Peyer's patch (tissue), 4 donors: ENCODE measurements at regions not wholly inside any gene's neighbourhood (a gene's known extent, or its start where the extent isn't known, plus 50 kb on each side); places are given as distances from the start of the nearest gene placed in this dataset.

Experiments
- DNase-seq, 3 donors: peaks; one replicate each; pipeline ENCODE4 v3.0.0-alpha.2; 2017 to 2019
- H3K27ac ChIP-seq, 4 donors: fragments of 200-600 bp; sonication (generic); one replicate each; pipeline ENCODE4 v1.5.1; 2016 to 2019
- H3K27me3 ChIP-seq, 2 donors: fragments of 200-600 bp; sonication (generic); one replicate each; pipeline ENCODE4 v1.5.1; 2019
- H3K36me3 ChIP-seq, 3 donors: fragments of 200-600 bp; sonication (generic); one replicate each; pipeline ENCODE4 v1.5.1; 2016 to 2019
- H3K4me1 ChIP-seq, 4 donors: fragments of 200-600 bp; sonication (generic); one replicate each; pipeline ENCODE4 v1.5.1; 2016 to 2019
- H3K4me3 ChIP-seq, 4 donors: fragments of 200-600 bp; sonication (generic); 1 replicate in 3 of 4; 2 replicates in 1 of 4; pipeline ENCODE4 v1.5.1; 2016 to 2019; ENCODE audit warnings: mild to moderate bottlenecking in 1 of 4
- H3K9me3 ChIP-seq, 4 donors: fragments of 200-600 bp; sonication (generic); one replicate each; pipeline ENCODE4 v1.5.1; 2016 to 2019; ENCODE audit warnings: mild to moderate bottlenecking in 1 of 4
- POLR2A ChIP-seq, 2 donors: fragments of 450-650 bp; IDR thresholded peaks; one replicate each; pipeline ENCODE4 v1.5.1; 2017; ENCODE audit warnings: antibody characterized with exemption in 2 of 2, mild to moderate bottlenecking in 2 of 2, moderate library complexity in 2 of 2
- TF ChIP-seq, protein P1 (sequence below), 6 experiments: fragments of 450-650 bp in 4 of 6; fragments of 200-600 bp in 2 of 6; sonication (generic) in 1 of 6; IDR thresholded peaks; one replicate each; pipeline ENCODE4 v1.5.1; 2017 to 2019; ENCODE audit warnings: antibody characterized with exemption in 6 of 6, mild to moderate bottlenecking in 3 of 6, moderate library complexity in 1 of 6

DNA sequence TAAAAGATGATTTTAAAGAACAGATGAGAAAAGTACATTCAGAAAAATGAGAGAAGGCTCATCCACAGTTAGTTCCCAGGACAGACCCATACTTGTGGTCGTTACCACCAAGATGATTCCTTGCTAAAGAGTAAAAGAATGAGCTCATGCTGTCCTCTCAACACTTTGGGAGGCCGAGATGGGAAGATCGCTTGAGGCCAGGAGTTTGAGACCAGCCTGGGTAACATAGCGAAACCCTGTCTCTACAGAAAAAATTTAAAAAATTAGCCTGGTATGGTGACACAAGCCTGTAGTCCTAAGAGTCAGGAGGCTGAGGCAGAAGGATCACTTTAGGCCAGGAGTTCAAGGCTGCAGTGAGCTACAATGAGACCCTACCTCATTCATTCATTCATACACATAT lies 60.7 kb upstream of the CNEP1R1 start:
- Histone ChIP-seq H3K27me3 (no peaks in the 10 kb centered on the region), H3K36me3 (no peaks in the 10 kb centered on the region), H3K27ac (no peak overlapping the region), H3K9me3 (no peaks in the 10 kb centered on the region), H3K4me3 (no peak overlapping the region), H3K4me1 (no peaks in the 10 kb centered on the region)
- no peak for TF ChIP-seq POLR2A (IDR thresholded peaks at IDR 0.05)
- TF ChIP-seq, protein P1, sequence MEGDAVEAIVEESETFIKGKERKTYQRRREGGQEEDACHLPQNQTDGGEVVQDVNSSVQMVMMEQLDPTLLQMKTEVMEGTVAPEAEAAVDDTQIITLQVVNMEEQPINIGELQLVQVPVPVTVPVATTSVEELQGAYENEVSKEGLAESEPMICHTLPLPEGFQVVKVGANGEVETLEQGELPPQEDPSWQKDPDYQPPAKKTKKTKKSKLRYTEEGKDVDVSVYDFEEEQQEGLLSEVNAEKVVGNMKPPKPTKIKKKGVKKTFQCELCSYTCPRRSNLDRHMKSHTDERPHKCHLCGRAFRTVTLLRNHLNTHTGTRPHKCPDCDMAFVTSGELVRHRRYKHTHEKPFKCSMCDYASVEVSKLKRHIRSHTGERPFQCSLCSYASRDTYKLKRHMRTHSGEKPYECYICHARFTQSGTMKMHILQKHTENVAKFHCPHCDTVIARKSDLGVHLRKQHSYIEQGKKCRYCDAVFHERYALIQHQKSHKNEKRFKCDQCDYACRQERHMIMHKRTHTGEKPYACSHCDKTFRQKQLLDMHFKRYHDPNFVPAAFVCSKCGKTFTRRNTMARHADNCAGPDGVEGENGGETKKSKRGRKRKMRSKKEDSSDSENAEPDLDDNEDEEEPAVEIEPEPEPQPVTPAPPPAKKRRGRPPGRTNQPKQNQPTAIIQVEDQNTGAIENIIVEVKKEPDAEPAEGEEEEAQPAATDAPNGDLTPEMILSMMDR (IDR thresholded peaks at IDR 0.05): no peak
- no peak for DNase-seq

DNA sequence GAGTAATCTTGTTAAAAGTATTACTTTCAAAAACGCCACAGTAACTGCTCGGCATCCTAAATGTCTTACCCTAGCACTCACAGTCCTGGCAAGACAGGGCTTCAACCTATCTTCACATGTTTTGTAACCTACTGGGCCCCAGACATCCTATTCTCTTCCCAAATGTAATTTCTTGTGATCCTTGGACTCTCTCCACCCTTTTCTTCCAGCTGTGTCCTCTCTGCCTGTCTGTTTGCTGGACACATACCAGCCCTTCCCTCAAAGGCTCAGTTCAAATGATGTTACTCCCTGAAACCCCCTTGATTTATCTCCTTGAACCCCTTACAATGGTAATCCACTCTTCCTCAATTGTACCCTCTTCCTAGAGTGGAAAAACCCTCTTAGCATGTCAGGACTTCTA lies 60.1 kb upstream of the CNEP1R1 start:
- Histone ChIP-seq H3K27ac (no peak overlapping the region), H3K4me3 (no peak overlapping the region), H3K36me3 (no peaks in the 10 kb centered on the region), H3K9me3 (no peaks in the 10 kb centered on the region), H3K27me3 (no peaks in the 10 kb centered on the region), H3K4me1 (no peaks in the 10 kb centered on the region)
- no peak for DNase-seq
- no peak for TF ChIP-seq POLR2A (IDR thresholded peaks at IDR 0.05)
- TF ChIP-seq, protein P1 (IDR thresholded peaks at IDR 0.05): no peak

DNA sequence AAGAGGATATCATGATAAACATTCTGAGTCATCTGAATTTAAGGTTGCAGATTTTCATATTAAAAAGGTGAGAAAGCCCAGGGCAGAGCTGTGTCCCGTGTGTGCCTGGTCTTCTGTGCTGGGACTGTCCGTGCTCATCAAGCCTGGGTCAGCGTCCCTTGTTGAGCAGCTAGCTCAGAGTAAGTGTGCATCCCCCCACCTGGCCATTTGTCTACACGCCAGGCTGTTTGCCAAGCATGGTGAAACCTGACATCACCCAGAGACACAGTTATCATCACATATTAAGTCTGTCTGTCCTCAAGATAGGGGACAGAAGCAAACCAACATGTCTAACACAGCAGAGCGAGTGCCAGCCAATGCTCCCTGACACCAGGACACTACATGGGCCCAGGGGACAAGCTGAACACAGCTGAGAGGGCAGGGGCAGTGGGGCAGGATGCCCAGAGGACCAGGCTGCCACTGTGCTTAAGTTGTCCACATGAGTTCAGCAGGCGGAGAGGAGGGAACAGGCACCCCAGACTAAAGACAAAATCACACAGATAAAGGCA lies 57.9 kb upstream of the CNEP1R1 start:
- TF ChIP-seq, protein P1 (IDR thresholded peaks at IDR 0.05): no peak
- TF ChIP-seq POLR2A (IDR thresholded peaks at IDR 0.05): no peak
- Histone ChIP-seq H3K36me3 (no peaks in the 10 kb centered on the region), H3K4me1 (no peaks in the 10 kb centered on the region), H3K9me3 (no peaks in the 10 kb centered on the region), H3K4me3 (no peak overlapping the region), H3K27me3 (no peaks in the 10 kb centered on the region), H3K27ac (no peak overlapping the region)
- DNase-seq: no peak

DNA sequence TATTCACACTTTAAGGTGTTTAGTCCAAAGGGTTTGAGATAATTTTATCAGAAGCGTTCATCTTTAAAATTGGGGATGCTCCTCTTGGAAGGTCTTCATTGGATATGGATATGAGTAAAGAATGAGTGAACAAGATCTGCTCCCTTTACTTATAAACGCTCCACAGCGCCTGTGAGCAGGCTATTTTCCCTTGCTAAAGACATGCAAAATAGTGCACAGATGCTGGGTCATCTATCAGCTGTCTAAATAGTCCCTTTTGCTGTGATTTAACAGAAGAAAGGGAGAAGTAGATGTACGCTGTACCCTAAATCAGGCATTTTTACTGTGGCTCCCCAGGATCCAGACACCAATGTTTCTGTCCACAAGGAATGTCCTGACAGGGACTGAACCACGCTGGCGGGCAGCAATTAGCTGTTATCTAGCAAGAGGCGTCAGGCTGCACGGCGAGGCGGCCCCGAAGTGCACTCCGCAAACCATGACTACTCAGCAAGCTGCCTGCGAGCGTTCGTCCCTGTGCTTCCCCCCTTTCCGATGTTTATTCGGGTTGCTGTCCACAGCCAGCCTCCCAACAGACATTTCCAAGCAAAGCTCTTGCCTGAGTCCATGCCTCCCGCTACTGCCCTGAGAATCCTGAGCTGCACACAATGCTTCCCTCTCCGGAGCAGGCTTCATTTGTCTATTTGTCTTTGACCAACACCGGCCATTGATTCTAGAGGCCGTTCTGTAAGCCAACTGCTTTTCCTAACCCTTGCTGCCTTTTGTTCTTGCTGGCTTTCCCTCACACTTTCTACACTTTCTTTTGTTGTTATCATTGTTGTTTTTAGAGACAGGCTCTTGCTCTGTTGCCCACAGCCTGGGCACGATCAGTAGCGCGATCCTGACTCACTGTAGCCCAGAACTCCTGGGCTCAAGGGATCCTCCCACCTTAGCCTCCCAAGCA lies 55.7 kb upstream of the CNEP1R1 start:
- H3K27ac ChIP-seq: no peak overlapping the region
- H3K4me1 ChIP-seq: no peaks in the 10 kb centered on the region
- no peaks in the 10 kb centered on the region for H3K36me3 ChIP-seq
- no peak for TF ChIP-seq POLR2A (IDR thresholded peaks at IDR 0.05)
- TF ChIP-seq, protein P1 (IDR thresholded peaks at IDR 0.05): no peak
- no peaks in the 10 kb centered on the region for H3K27me3 ChIP-seq
- DNase-seq: no peak
- H3K9me3 ChIP-seq: no peaks in the 10 kb centered on the region
- no peak overlapping the region for H3K4me3 ChIP-seq

DNA sequence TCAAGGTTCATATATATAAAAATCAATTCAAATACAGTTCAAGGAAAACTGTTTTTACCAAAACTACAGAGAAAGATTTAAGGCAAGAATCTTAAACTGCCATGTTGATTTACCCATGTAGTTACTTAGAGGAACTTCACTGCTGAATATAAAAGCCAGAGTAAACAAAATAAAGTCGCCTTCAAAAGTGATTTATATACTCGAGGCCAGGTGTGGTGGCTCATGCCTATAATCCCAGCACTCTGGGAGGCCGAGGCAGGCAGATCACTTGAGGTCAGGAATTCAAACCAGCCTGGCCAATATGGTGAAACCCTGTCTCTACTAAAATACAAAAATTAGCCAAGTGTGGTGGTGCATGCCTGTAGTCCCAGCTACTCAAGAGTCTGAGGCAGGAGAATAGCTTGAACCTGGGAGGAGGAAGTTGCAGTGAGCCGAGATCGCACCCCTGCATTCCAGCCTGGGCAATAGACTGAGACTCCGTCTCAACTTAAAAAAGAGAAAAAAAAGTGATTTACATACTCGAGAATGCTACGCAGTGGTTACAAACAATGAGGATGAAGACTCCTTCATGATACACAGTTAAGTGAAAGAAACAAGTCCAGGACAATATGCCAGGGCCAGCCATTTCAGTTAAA lies 54.1 kb upstream of the CNEP1R1 start:
- Histone ChIP-seq H3K27me3 (no peaks in the 10 kb centered on the region), H3K4me1 (no peaks in the 10 kb centered on the region), H3K9me3 (no peaks in the 10 kb centered on the region), H3K36me3 (no peaks in the 10 kb centered on the region), H3K27ac (no peak overlapping the region), H3K4me3 (no peak overlapping the region)
- TF ChIP-seq, protein P1 (IDR thresholded peaks at IDR 0.05): no peak
- TF ChIP-seq POLR2A (IDR thresholded peaks at IDR 0.05): no peak
- no peak for DNase-seq
